HEK293 (cell line): ENCODE measurements at regions not wholly inside any gene's neighbourhood (a gene's known extent, or its start where the extent isn't known, plus 50 kb on each side); places are given as distances from the start of the nearest gene placed in this dataset.

Experiments
- MYNN ChIP-seq: fragments of 450-650 bp; formaldehyde crosslinking; IDR thresholded peaks from 2 replicates; pipeline ENCODE4 v1.5.1; 2016; ENCODE audit warnings: missing biosample characterization, missing genetic modification characterization, borderline replicate concordance
- ZFP41 ChIP-seq: fragments of 450-650 bp; formaldehyde crosslinking; IDR thresholded peaks from 2 replicates; pipeline ENCODE4 v1.5.1; 2016; ENCODE audit warnings: missing biosample characterization, missing genetic modification characterization, borderline replicate concordance
- ZNF266 ChIP-seq: fragments of 450-650 bp; formaldehyde crosslinking; IDR thresholded peaks from 2 replicates; pipeline ENCODE4 v1.5.1; 2016; ENCODE audit warnings: missing biosample characterization, missing genetic modification characterization, low read depth
- ZNF670 ChIP-seq: fragments of 450-650 bp; formaldehyde crosslinking; IDR thresholded peaks from 2 replicates; pipeline ENCODE4 v1.5.1; 2016; ENCODE audit warnings: missing biosample characterization, missing genetic modification characterization, low read depth
- TF ChIP-seq, protein P1 (sequence below): fragments of 450-650 bp; formaldehyde crosslinking; IDR thresholded peaks from 2 replicates; pipeline ENCODE4 v1.5.1; 2016; ENCODE audit warnings: missing biosample characterization, missing genetic modification characterization
- TF ChIP-seq, protein P2 (sequence below): fragments of 450-650 bp; formaldehyde crosslinking; optimal IDR thresholded peaks from 2 replicates; pipeline ENCODE3; 2016; ENCODE audit warnings: missing biosample characterization, mild to moderate bottlenecking, missing genetic modification characterization

DNA sequence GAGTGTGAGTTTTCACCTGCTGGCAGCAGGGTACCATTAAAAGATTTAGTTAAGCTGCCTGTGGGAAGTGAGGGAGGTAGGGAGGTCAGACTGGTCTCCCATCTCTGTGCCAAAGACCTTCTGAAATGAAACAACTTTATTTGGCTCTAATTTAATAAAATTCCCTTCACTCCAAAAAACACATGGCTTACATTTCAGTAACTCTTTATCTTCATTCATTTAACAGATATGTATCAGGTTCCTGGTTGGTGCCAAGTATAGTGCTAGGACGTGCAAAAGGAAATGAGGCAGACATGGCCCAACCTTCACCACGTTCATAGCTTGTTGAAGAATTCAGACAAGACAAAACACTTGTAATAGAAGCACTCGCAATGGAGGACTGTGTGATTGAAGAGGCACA is 282.3 kb downstream of the SEC16B start:
- TF ChIP-seq, protein P1, sequence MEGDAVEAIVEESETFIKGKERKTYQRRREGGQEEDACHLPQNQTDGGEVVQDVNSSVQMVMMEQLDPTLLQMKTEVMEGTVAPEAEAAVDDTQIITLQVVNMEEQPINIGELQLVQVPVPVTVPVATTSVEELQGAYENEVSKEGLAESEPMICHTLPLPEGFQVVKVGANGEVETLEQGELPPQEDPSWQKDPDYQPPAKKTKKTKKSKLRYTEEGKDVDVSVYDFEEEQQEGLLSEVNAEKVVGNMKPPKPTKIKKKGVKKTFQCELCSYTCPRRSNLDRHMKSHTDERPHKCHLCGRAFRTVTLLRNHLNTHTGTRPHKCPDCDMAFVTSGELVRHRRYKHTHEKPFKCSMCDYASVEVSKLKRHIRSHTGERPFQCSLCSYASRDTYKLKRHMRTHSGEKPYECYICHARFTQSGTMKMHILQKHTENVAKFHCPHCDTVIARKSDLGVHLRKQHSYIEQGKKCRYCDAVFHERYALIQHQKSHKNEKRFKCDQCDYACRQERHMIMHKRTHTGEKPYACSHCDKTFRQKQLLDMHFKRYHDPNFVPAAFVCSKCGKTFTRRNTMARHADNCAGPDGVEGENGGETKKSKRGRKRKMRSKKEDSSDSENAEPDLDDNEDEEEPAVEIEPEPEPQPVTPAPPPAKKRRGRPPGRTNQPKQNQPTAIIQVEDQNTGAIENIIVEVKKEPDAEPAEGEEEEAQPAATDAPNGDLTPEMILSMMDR (tag by site-specific recombination) = no peak
- TF ChIP-seq ZFP41 (no peak), ZNF266 (no peak), ZNF670 (tag by site-specific recombination) (no peak), MYNN (tag by site-specific recombination) (no peak)
- TF ChIP-seq, protein P2, sequence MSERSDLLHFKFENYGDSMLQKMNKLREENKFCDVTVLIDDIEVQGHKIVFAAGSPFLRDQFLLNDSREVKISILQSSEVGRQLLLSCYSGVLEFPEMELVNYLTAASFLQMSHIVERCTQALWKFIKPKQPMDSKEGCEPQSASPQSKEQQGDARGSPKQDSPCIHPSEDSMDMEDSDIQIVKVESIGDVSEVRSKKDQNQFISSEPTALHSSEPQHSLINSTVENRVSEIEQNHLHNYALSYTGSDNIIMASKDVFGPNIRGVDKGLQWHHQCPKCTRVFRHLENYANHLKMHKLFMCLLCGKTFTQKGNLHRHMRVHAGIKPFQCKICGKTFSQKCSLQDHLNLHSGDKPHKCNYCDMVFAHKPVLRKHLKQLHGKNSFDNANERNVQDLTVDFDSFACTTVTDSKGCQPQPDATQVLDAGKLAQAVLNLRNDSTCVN (tag by site-specific recombination) = no peak
